SK-N-SH (cell line): ENCODE measurements at regions not wholly inside any gene's neighbourhood (a gene's known extent, or its start where the extent isn't known, plus 50 kb on each side); places are given as distances from the start of the nearest gene placed in this dataset.

Experiments
- MXI1 ChIP-seq: IDR thresholded peaks from 2 replicates; pipeline ENCODE4 v1.6.1; 2012; ENCODE audit warnings: mild to moderate bottlenecking, low read depth, low read length, improper control_type of control experiment
- SIN3A ChIP-seq: IDR thresholded peaks from 2 replicates; pipeline ENCODE4 v1.6.1; 2012; ENCODE audit warnings: low read depth, mild to moderate bottlenecking, low read length, moderate library complexity, borderline replicate concordance
- USF2 ChIP-seq: fragments of 150-350 bp; IDR thresholded peaks from 2 replicates; pipeline ENCODE4 v1.6.1; 2017; ENCODE audit warnings: antibody characterized with exemption, low read length, low read depth, borderline replicate concordance

DNA sequence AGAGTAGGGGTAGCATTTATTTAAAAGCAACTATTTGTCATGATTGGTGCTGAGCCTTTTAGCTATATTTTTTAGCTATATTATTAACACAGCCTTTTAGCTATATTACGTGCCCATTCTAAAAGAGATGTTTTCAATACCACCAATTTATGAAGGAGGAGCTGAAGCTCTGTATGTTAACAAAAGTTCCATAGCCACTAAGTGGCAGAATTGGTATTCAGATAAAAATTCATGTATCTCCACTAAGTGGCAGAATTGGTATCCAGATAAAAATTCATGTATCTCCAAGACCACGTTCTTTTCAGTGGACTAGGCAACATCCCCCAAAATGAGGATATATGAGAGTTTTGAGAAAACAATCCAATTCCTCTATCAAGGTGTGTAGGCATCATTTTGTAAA, 268.6 kb downstream of the HGF start:
- no peak for TF ChIP-seq USF2
- no peak for TF ChIP-seq SIN3A
- TF ChIP-seq MXI1 = no peak
